Astrocyte of the cerebellum (primary cell): ENCODE measurements at regions not wholly inside any gene's neighbourhood (a gene's known extent, or its start where the extent isn't known, plus 50 kb on each side); places are given as distances from the start of the nearest gene placed in this dataset.

Experiments used
- DNase-seq: peaks from one replicate; pipeline ENCODE4 v3.0.0-alpha.2; 2011; ENCODE audit warnings: low read depth
- H3K4me3 ChIP-seq: 2 replicates; pipeline ENCODE4 v1.5.1; 2011; ENCODE audit warnings: mild to moderate bottlenecking, low read depth, low read length, moderate library complexity
- CTCF ChIP-seq: IDR thresholded peaks from 2 replicates; pipeline ENCODE4 v1.5.1; 2012; ENCODE audit warnings: low read length, low read depth, moderate library complexity, mild to moderate bottlenecking; ENCODE audit errors: missing control alignments
- in situ Hi-C: cut with HindIII; loops from 2 replicates; pipeline ENCODE4 v1.10.0; 2017; ENCODE audit warnings: low sequenced_read_pairs

- in situ Hi-C loops = loop anchor here (5.0 kb wide), 1 partner anchor 45 kb away; no protein-coding TSS in a partner anchor
These were observed 61.8 kb upstream of the SLC30A5 start for GRCh38 chr5:69032009-69032408.

GRCh38 chr5:69033690-69034089 is 60.1 kb upstream of the SLC30A5 start:
- H3K4me3 ChIP-seq = no peak overlapping the region
- no peak for DNase-seq
- in situ Hi-C loops = loop anchor here (5.0 kb wide), 1 partner anchor 46 kb away; no protein-coding TSS in a partner anchor
- TF ChIP-seq CTCF = no peak

More at GRCh38 chr5:69032009-69032408, 61.8 kb upstream of the SLC30A5 start:
- no peak overlapping the region for H3K4me3 ChIP-seq
- peak; percentile 7 for TF ChIP-seq CTCF
- no peak for DNase-seq

GRCh38 chr5:69034898-69035297 is 58.9 kb upstream of the SLC30A5 start:
- H3K4me3 ChIP-seq = no peak overlapping the region
- DNase-seq = no peak
- no peak for TF ChIP-seq CTCF
- in situ Hi-C loops = loop anchor here (5.0 kb wide), 1 partner anchor 48 kb away; no protein-coding TSS in a partner anchor

GRCh38 chr5:69035665-69036064 is 58.1 kb upstream of the SLC30A5 start:
- no peak for TF ChIP-seq CTCF
- DNase-seq = no peak
- in situ Hi-C loops = no loop called here
- no peak overlapping the region for H3K4me3 ChIP-seq

- no peak for TF ChIP-seq CTCF
- no peak for DNase-seq
- no peak overlapping the region for H3K4me3 ChIP-seq
- in situ Hi-C loops = no loop called here
These were observed 55.3 kb upstream of the SLC30A5 start for GRCh38 chr5:69038539-69038938.

GRCh38 chr5:69039829-69040228 is 54.0 kb upstream of the SLC30A5 start:
- no peak overlapping the region for H3K4me3 ChIP-seq
- DNase-seq = no peak
- in situ Hi-C loops = no loop called here
- TF ChIP-seq CTCF = no peak

- no peak for DNase-seq
- TF ChIP-seq CTCF = no peak
- in situ Hi-C loops = no loop called here
- H3K4me3 ChIP-seq = no peak overlapping the region
These were observed 51.3 kb upstream of the SLC30A5 start for GRCh38 chr5:69042500-69042899.
